Endothelial cell of umbilical vein (primary cell): ENCODE measurements at regions not wholly inside any gene's neighbourhood (a gene's known extent, or its start where the extent isn't known, plus 50 kb on each side); places are given as distances from the start of the nearest gene placed in this dataset.

Source experiments
- BruUV-seq: library from RNA; stranded (reverse); fragments of 400-500 nt; replicated peaks from 2 replicates; lab custom pipeline; 2021; lab: Mats Ljungman, UMichigan
- CTCF ChIA-PET: fragments of 300-600, 350-600 bp; sonication (Branson Sonifier 250); formaldehyde crosslinking; loops from one replicate; lab custom pipeline; 2021; ENCODE audit warnings: antibody characterized with exemption, inconsistent platforms; lab: Charles Lee
- POLR2A ChIA-PET: fragments of 300-600, 350-600 bp; sonication (Branson Sonifier 250); formaldehyde crosslinking; loops from one replicate; lab custom pipeline; 2021; ENCODE audit warnings: antibody characterized with exemption, inconsistent platforms; lab: Charles Lee
- DNase-seq: peaks from one replicate; pipeline ENCODE4 v3.0.0-alpha.2; 2011; ENCODE audit warnings: low read depth, low spot score
- FAIRE-seq: peaks from 2 replicates; lab custom pipeline; 2011; peaks lifted over from hg19 to GRCh38; lab: Jason Lieb, UNC
- H2AFZ ChIP-seq: 2 replicates; pipeline ENCODE4 v1.6.0; 2012; ENCODE audit warnings: low read depth, low read length, control low read depth, inconsistent platforms
- H3K27ac ChIP-seq: 2 replicates; pipeline ENCODE4 v1.5.1; 2011; ENCODE audit warnings: low read depth, mild to moderate bottlenecking, control low read depth, low read length, moderate library complexity; ENCODE audit not compliant: insufficient read depth
- H3K27me3 ChIP-seq, 2 experiments: 2 replicates each; pipeline versions ENCODE4 v1.6.0 to v1.6.1; 2011; ENCODE audit warnings: low read length in 2 of 2, mixed read lengths in 1 of 2; ENCODE audit not compliant: control insufficient read depth in 2 of 2, insufficient read depth in 2 of 2
- H3K36me3 ChIP-seq, 2 experiments: 2 replicates in 1 of 2; 3 replicates in 1 of 2; pipeline ENCODE4 v1.5.1; 2011; ENCODE audit warnings: low read length in 2 of 2, mild to moderate bottlenecking in 1 of 2, moderate library complexity in 1 of 2; ENCODE audit not compliant: control insufficient read depth in 2 of 2, insufficient read depth in 2 of 2; ENCODE audit errors: extremely low read depth in 1 of 2
- H3K4me1 ChIP-seq: 3 replicates; pipeline ENCODE4 v1.5.1; 2011; ENCODE audit warnings: mild to moderate bottlenecking, low read length; ENCODE audit not compliant: control insufficient read depth, insufficient read depth; ENCODE audit errors: extremely low read depth
- H3K4me2 ChIP-seq: 2 replicates; pipeline ENCODE4 v1.6.1; 2011; ENCODE audit warnings: low read length, control low read depth, mixed read lengths; ENCODE audit not compliant: insufficient read depth
- H3K4me3 ChIP-seq, 3 experiments: fragments of 200-600 bp in 1 of 3; sonication (generic), shearing (Covaris generic) in 1 of 3; replicated peaks in 1 of 3; 2 replicates each; pipeline ENCODE4 v1.5.1; 2011 to 2016; ENCODE audit warnings: control low read depth in 3 of 3, low read length in 3 of 3, mild to moderate bottlenecking in 2 of 3, inconsistent platforms in 1 of 3, low read depth in 1 of 3, moderate library complexity in 1 of 3; ENCODE audit not compliant: insufficient read depth in 1 of 3
- H3K79me2 ChIP-seq: 2 replicates; pipeline ENCODE4 v1.6.0; 2012; ENCODE audit warnings: low read length, inconsistent platforms; ENCODE audit not compliant: control insufficient read depth, insufficient read depth
- H3K9ac ChIP-seq: replicated peaks from 2 replicates; pipeline ENCODE3; 2011; ENCODE audit warnings: low read length, control low read depth; ENCODE audit not compliant: insufficient read depth; ENCODE audit errors: extremely low read depth
- H3K9me1 ChIP-seq: replicated peaks from 3 replicates; pipeline ENCODE4 v1.6.0; 2011; ENCODE audit warnings: mild to moderate bottlenecking, low read length; ENCODE audit not compliant: control insufficient read depth, insufficient read depth; ENCODE audit errors: extremely low read depth
- H3K9me3 ChIP-seq: replicated peaks from 2 replicates; pipeline ENCODE4 v1.5.1; 2012; ENCODE audit warnings: low read length, inconsistent platforms; ENCODE audit not compliant: control insufficient read depth, insufficient read depth
- H4K20me1 ChIP-seq: replicated peaks from 2 replicates; pipeline ENCODE3; 2011; ENCODE audit warnings: mild to moderate bottlenecking, low read length; ENCODE audit not compliant: control insufficient read depth, insufficient read depth; ENCODE audit errors: extremely low read depth
- CTCF ChIP-seq, 2 donors: IDR thresholded peaks; 1 replicate in 1 of 2; 2 replicates in 1 of 2; pipeline ENCODE4 v1.5.1; 2011; ENCODE audit warnings: low read length in 2 of 2, mild to moderate bottlenecking in 2 of 2, moderate library complexity in 2 of 2, control low read depth in 1 of 2, inconsistent platforms in 1 of 2, low read depth in 1 of 2; ENCODE audit not compliant: insufficient read depth in 1 of 2; ENCODE audit errors: extremely low read depth in 1 of 2
- EZH2 ChIP-seq: IDR thresholded peaks from 2 replicates; pipeline ENCODE4 v1.6.1; 2012; ENCODE audit warnings: borderline replicate concordance, low read depth, mild to moderate bottlenecking, moderate library complexity, low read length, inconsistent platforms; ENCODE audit not compliant: severe bottlenecking
- FOS ChIP-seq: IDR thresholded peaks from 2 replicates; pipeline ENCODE4 v1.6.1; 2011; ENCODE audit warnings: mild to moderate bottlenecking, low read length, moderate library complexity, borderline replicate concordance; ENCODE audit not compliant: insufficient read depth
- GATA2 ChIP-seq: IDR thresholded peaks from 2 replicates; pipeline ENCODE4 v1.7.0; 2011; ENCODE audit warnings: low read depth, mild to moderate bottlenecking, moderate library complexity, mixed read lengths, low read length; ENCODE audit not compliant: insufficient read length, insufficient read depth
- JUN ChIP-seq: IDR thresholded peaks from 2 replicates; pipeline ENCODE4 v1.6.1; 2011; ENCODE audit warnings: borderline replicate concordance, low read depth; ENCODE audit not compliant: insufficient read length, insufficient read depth
- MYC ChIP-seq: IDR thresholded peaks from one replicate; pipeline ENCODE4 v1.6.1; 2011; ENCODE audit warnings: mild to moderate bottlenecking, low read depth, low read length
- POLR2A ChIP-seq: IDR thresholded peaks from 2 replicates; pipeline ENCODE4 v1.6.1; 2012; ENCODE audit warnings: low read depth, mild to moderate bottlenecking, control low read depth, low read length
- POLR2AphosphoS5 ChIP-seq: IDR thresholded peaks from 2 replicates; pipeline ENCODE4 v1.6.1; 2012; ENCODE audit warnings: low read depth, mild to moderate bottlenecking, control low read depth, low read length, moderate library complexity; ENCODE audit not compliant: insufficient read depth
- dilution Hi-C: fragments of 300-500 bp; cut with MboI; formaldehyde crosslinking; loops from one replicate; pipeline ENCODE4 v1.15.0; 2019; ENCODE audit warnings: low sequenced_read_pairs; ENCODE audit not compliant: extremely low pct_ligation_motif_present
- intact Hi-C: fragments of 100-400 bp; cut with micrococcal nuclease; formaldehyde crosslinking; loops from one replicate; pipeline ENCODE4 v1.10.0; 2022
- TF ChIP-seq, protein P1 (sequence below): IDR thresholded peaks from 2 replicates; pipeline ENCODE4 v1.6.1; 2011; ENCODE audit not compliant: insufficient read depth, insufficient read length

DNA sequence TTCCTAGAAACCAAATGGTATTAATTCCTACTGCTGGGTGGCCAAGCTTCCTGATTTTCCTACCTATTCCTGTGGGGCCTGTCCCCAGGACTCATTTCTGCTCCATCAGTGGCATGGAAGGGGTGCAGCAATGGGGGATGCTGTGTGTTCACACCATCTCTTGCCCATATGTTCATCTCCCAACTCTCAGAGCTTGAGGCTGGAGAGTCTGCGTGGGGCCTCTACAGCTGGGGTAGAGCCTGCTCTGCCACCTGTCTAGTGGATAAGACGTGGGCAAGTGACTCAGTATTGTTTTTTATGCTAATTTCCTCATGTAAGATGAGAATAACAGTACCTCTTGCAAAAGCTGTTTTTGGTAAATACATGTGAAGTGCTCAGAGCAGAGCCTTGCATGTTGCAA lies 149.8 kb downstream of the ACTR3 start:
- DNase-seq (no peak), FAIRE-seq (no peak)
- no peak overlapping the region for H3K9ac ChIP-seq
- dilution Hi-C loops: no loop called here
- H3K4me1 ChIP-seq: no peaks in the 10 kb centered on the region
- CTCF ChIA-PET: no interaction called here
- BruUV-seq: no TSS peak
- POLR2A ChIA-PET: no interaction called here
- no peak overlapping the region for H3K27ac ChIP-seq
- H3K27me3 ChIP-seq: no peaks in the 10 kb centered on the region
- no peaks in the 10 kb centered on the region for H4K20me1 ChIP-seq
- intact Hi-C loops: no loop called here
- no peak overlapping the region for H3K4me2 ChIP-seq
- no peak overlapping the region for H3K4me3 ChIP-seq
- H3K9me3 ChIP-seq: no peaks in the 10 kb centered on the region
- no peaks in the 10 kb centered on the region for H3K9me1 ChIP-seq
- TF ChIP-seq JUN (no peak), EZH2 (no peak), GATA2 (no peak), POLR2AphosphoS5 (no peak), FOS (no peak), POLR2A (no peak), CTCF (IDR thresholded peaks at IDR 0.05; ENCODE audit: extremely low read depth in 1 of 2, insufficient read depth in 1 of 2, low read depth in 1 of 2, low read length in 2 of 2) (no peak), MYC (no peak)
- TF ChIP-seq, protein P1, sequence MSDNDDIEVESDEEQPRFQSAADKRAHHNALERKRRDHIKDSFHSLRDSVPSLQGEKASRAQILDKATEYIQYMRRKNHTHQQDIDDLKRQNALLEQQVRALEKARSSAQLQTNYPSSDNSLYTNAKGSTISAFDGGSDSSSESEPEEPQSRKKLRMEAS: no peak
- H3K36me3 ChIP-seq: no peaks in the 10 kb centered on the region
- no peak overlapping the region for H2AFZ ChIP-seq
- no peaks in the 10 kb centered on the region for H3K79me2 ChIP-seq
